Islet of Langerhans (tissue), 1 donor: ENCODE measurements at regions not wholly inside any gene's neighbourhood (a gene's known extent, or its start where the extent isn't known, plus 50 kb on each side); places are given as distances from the start of the nearest gene placed in this dataset.
A peak's percentile ranks its signal among the peaks of the same experiment; 100 is the strongest.
"Not testable (repeated sequence)": the region's sequence is repeated elsewhere in the genome, so short reads cannot be mapped to it uniquely, and the experiment has no call there.

Experiments used
- FAIRE-seq: peaks from one replicate; lab custom pipeline; 2011; peaks lifted over from hg19 to GRCh38; lab: Jason Lieb, UNC

DNA sequence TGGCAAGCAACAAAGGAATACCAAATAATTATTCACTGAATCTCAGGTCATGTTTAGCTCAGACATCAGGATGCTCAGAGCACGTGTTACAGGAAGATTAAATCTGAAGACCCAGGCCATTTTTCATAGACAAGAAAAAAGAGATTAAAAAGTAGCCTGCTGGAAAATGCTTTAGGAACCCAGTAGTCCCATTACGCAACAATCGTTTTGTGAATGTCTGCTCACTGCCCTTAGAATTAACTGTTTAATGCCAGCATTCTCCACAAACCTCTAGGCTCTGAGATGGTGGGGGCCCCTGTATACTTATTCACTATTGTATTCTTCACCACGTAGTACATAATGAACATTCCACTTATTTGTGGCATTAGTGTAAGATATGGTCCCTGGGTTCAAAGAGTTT is 154.6 kb upstream of the NYAP2 start:
- no peak for FAIRE-seq

DNA sequence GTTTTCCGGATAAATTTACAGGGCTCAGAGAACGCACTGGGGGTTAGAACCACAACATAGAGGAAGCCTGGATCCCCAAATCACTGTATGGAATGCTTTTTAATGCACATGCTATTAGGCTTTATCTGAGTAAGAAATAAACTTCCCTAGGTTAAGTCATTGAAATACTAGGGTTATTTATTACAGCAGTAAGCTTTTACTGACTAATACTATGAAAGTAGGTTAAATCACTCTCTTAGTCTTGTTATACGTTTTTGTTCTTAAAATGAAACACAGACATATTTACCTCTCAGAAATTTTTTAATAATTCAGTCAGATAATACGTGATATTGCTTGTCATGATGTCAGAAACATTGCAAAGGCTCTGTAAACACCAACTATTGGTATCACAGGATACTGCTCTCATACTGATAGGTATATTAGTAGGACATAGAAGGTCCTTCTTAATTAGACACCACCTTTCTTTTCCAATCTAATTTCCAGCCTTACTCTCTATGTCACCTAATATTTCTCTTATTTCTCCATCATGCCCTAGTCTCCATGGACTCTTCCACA is 162.7 kb upstream of the NYAP2 start:
- no peak for FAIRE-seq

DNA sequence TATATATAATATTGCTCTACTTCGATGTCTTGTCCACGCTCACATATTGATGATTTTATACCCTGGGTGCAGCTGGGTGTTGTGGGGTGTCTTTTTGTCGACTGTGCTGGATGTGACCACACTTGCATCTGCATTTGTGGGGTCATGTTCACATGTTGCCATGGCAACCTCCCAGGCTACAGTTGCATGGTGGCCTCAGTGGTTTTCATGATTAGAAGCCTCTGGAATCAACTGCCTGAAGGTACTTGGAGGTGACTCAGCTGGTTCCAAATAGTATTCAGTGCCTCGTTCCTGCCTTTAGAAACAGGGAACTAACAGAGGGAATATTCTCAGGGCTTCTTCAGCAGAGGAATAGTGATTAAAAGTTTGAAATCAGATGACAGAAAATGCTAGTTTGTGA is 166.3 kb upstream of the NYAP2 start:
- FAIRE-seq: no peak

DNA sequence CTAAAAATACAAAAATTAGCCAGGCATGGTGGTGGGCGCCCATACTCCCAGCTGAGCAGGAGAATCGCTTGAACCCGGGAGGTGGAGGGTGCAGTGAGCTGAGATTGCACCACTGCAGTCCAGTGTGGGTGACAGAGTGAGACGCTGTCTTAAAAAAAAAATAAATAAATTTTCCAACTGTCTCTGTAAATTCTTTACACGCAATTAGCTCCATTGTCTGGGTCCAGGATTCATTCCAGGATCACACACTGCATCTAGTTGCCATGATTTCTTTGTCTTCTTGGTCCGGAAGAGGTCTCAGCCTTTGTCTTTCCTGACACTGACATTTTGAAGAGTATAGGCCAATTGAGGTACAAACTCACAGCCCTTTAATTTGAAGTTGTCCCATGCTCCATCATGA is 167.6 kb upstream of the NYAP2 start:
- no peak for FAIRE-seq

DNA sequence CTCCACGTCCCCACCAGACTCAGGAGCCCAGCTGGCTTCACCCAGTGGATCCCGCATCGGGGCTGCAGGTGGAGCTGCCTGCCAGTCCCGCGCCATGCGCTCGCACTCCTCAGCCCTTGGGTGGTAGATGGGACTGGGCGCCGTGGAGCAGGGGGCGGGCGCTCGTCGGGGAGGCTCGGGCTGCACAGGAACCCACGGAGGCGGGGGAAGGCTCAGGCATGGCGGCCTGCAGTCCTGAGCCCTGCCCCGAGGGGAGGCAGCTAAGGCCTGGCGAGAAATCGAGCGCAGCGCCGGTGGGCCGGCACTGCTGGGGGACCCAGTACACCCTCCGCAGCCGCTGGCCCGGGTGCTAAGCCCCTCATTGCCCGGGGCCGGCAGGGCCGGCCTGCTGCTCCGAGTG is 170.2 kb upstream of the NYAP2 start:
- FAIRE-seq: not testable (repeated sequence)

DNA sequence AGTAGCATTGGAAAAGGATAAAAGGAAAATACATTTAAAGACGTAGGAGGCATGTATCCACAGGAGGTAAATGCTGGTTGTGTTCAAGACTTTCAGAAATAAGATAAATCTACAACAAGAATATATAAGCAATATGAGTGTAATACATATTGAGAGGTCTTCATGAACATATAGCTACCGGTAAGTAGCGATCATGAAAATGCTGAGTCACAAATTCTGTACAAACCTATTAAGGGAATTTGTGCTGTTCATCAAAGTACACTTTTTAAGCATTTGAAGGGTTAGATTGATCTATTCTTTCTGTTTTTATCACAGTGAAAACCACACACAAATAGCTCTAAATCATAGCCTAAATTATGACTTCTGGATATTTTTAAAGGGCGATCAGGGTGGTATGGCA is 173.1 kb upstream of the NYAP2 start:
- no peak for FAIRE-seq

DNA sequence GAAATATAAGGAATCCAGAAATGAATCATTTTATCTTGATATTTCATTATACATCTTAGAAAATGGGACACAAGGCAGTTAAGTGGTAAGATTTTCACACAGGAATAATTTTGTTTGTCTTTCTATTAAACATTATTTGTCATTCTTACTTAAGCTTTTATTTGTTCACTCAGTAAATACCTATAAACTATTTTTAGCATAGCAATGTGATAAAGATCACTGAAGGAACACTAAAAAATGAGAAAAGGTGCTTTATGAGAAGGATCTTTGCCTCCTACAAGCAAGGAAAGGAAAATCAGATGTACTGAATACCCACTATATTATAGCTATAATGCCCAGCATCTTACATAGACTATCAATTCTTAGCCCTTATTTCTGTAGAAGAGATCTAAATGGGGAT is 176.2 kb upstream of the NYAP2 start:
- no peak for FAIRE-seq

DNA sequence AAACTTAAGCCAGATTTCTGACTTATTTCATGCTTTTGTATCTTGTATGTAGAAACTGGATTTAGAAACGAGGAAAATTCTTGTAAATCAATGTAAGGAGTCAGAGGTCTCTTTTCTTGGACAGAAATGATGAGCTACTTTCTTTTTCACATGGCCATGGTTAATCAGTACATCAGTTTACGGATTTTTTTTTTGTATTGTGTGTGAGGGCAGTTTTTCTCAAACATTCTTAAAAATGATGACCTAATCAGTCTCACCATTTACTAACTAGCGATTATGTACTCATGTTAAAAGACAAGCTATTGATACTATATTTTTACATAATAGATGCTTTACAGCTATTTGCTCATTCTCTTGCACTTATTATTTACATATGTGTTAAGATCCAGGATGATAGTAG is 165.2 kb upstream of the DOCK10 start:
- FAIRE-seq: no peak

DNA sequence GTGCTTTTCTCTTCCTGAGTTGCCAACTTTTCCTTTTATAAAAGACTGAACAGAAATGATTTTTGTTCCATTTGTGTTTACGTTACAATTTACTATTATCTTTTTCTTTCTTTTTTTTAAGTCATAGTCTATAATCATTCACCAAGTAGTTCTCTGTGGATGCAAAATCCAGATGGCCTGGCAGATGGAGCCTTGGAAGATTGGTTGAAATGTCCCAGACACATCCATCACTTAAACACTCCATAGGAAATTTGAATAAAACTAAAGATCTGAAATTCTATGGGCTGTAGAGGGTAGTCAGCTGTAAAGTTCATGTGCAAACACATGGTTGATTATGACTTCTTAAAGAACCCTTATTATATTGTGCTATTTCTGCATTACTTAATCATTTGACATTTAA is 164.8 kb upstream of the DOCK10 start:
- no peak for FAIRE-seq

DNA sequence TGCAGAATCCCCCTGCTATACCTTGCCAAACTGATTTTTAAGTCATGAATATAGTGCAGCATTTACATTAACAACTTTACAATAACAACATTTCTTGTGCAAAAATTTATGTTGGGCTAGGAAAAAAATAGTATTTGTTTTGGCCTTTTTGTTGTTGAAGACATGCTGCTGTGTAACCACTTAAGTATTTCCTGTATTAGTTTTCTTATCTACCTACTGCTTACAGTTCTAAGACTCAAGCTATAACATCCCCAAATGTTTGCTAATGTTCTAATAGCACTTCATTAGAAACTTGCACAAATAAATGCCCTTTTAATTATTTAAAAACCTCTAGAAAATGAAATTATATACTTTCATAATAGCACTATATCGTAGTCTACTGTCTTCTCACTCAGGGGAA is 154.3 kb upstream of the DOCK10 start:
- no peak for FAIRE-seq

DNA sequence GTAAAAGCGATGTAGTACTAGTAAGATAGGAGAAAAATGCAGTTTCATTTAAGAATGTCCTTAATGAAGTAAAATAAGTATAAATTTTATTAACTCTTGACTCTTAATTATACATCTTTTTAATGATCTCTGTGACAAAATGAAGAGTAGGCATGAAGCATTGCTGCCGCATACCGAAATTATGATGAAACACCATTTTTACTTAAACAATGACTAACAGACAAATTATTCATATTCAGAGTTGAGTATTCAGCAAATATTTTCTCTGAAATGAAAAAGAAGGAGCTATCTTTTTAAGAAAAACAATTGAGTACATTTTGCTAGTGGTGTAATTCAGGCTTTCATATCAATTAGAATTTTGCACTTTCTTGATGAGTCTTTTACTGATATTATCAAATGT is 150.6 kb upstream of the DOCK10 start:
- FAIRE-seq: no peak

DNA sequence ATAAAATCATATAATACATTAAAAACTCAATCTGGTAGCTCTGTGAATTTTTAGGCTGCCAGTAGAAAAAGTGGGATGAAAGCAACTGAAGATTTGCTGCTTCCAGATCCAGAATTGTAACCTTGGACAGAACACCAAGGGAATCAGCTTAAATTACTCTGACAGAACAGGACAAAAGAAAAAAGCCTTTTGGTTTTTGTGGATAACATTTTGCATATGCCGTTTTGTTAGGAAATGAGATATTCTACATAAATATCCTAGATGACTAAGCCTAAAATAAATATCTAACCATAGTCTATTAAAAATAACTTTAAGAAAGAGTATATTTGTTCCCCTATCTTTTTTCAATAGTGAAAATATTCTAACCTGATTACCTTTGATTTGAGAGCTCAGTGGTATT is 148.7 kb upstream of the DOCK10 start:
- no peak for FAIRE-seq

DNA sequence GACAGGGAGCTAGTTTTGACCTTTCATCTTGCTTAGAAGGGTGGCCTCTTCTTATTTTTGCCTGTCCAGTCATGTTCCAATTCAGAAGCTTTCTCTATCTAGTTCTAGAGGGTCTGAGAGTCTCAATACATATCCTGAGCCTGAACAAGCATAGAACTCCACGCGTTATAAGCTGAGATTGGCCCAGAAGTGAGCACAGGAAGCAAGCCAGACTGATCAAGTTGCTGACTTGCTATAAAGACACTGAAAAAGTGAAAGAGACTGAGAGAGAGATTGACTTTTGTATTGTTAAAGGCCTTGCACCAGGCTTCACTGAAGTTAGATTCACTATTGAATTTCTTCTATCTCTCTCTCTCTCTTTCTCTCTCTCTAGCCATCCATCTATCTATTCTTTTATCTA is 142.7 kb upstream of the DOCK10 start:
- no peak for FAIRE-seq

DNA sequence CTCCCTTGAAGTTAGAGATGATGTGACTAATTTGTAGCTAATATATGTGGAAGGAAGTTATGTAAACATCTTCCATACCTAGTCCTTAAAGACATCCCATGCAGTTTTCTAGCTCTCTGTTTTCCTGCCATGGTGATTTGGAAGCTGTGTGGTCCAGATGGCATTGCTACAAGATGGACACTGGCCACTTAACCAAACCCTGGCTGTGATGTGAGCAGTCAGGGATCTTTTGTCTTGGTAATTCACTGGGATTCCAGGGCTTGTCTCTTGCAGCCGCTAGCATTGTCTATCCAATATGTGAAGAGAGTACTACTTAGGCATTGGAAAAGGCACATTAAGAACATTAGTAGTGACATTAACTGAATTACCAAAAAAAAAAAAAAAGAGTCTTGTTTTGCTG is 139.9 kb upstream of the DOCK10 start:
- FAIRE-seq: no peak

DNA sequence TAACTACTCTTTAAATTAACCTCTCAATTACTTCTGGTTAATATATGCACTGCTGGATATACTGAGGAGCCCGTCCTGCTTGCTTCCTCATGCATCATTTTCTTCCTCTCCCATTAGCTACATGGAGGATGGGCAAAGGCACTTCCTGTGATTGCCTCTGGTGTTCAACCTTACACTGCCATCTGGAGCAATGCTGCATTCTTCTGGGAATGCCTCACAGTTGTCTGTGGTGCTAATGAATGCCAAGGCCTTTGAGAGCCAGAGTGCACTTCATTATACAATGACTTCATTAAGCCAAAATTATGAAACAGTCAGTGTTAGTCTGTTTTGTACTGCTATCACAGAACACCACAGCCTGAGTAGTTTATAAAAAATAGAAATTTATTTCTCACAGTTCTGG is 134.8 kb upstream of the DOCK10 start:
- no peak for FAIRE-seq

DNA sequence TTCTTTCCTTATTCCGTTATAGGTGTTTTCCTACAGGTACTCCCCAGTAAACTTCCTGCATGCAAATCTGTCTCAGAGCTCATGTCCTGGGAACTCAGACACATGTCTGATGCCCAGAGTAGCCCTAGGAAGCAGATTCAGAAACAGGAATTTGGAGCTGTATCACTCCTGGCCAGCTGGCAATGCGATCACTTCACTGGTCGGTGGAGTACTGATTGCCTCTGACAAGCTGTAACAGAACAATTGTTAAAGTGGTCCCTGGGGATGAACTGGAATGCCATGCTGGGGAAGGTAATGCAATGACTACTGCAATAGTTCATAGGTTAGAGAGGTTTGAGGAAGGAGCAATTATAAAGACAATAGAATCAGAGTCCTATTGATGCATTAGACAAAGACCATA is 131.6 kb upstream of the DOCK10 start:
- FAIRE-seq: no peak

DNA sequence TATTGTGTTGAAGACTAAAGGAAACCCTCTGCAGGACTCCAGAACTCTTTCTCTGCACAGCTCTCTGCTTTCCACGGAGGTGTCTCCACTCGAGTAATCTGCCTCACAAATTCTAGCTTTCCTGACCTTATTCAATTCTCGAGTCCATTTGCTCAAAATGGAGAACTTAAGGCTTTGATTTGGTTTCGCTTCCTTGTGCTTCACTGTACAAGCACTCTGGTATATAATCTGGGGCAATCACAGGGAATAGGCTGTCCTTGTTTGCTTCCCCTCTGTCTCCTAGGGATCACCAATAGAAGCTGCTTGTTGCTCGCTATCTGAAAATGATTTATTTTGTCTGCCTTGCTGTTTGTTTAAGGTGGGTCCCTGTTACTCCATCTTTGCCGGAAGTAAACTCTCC is 129.1 kb upstream of the DOCK10 start:
- no peak for FAIRE-seq

DNA sequence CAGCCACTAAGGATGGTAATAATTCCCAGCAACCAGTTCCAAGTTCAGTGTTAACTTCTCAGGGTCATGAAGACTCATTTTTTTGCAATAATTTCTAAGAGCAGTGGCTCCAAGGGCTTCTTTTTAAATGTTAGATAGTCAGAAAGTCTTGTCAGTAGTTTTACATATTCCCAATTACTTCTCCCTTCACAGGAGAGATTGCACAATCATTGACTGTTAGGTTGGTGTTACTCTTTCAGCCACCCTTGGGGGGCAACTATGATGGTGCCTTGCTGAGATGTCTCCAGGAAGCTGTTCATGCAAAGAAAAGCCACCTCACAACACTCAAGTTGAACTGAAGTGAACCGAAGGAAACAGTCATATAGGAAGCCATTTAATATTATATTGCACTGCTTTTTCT is 127.9 kb upstream of the DOCK10 start:
- FAIRE-seq: no peak

DNA sequence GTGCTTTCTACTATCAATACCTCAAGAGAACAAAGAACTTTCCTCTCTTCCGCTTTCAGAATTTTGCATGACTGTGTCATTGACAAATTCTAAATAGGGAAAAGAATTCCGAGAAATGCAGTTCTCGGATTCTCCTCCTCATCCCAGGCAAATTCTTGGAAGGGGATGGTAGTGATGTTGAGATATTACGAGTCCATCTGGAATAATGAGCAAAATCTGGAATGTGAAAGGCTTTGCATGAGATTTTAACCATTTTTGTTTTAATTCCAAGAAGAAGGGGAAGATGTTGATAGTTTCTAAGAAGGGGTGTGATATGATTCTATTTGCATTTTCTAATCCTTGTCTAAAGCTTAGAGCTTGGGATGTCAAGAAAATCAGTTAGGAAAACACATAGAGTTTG is 127.1 kb upstream of the DOCK10 start:
- no peak for FAIRE-seq

DNA sequence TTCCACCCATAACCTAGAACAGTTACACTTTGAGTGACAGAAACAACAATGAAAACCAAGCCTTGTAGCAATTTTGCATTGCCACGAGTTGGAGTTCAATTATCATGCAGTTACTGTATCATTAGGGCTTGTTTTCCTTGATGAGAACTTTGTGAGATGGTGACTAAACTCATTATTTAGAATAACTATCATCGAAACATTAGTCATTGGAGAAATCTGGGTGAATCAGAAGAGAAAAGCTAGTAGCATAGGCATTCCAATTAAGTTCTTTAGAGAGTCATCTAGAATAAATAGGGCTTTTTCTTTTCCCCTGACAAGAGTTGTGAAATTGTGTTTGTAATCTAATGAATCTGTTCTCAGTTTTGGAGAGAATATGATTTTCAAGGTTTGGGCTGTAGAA is 122.8 kb upstream of the DOCK10 start:
- FAIRE-seq: no peak

DNA sequence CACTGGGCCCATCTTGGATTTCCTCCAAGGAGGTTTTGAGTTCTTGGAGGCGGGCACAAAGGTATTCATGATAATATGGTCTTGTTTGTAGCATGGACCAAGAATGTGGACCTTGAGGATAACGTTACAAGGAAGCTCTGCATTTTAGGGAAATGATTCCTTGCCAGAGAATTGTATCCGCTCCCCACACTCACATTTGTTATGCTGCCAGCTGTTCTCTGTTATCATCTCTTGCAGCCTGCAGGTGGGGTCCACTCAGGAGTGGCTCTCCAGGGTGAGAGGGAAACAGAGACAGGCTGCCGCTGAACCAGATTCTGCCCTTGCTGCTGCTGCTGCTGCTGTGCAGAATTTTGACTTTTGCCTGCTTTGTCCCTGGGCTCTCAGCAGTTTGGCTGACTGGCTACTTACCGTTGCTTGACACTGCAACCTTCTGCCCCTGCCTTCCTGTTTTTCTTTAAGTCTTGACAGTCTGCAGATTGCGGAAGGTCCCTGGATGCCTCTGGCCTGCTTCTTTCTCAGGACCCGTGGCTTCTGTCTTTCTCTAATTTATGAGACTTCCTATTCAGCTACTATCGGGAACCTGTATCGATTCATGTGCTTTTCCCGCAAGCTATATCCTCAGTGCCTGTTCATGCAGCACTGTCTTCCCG is 122.3 kb upstream of the DOCK10 start:
- FAIRE-seq: no peak

DNA sequence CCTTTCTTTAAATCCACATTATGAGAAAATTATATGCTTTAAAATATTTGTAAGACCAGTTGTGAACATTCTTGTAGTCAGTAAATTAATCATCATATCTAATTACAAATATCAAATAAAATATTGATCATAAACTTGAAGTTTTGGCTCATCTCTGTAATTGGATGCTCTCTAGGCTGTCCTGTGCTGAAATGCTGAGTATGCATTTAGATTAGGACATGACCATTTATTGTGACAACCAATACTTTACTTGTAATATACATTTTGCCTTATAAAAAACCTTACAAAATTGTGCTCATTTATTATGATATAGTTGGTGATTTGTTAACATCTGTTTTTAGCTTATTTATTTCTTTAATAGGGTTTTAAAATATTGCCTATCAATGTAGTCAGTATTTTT is 116.1 kb upstream of the DOCK10 start:
- FAIRE-seq: peak; percentile 17

DNA sequence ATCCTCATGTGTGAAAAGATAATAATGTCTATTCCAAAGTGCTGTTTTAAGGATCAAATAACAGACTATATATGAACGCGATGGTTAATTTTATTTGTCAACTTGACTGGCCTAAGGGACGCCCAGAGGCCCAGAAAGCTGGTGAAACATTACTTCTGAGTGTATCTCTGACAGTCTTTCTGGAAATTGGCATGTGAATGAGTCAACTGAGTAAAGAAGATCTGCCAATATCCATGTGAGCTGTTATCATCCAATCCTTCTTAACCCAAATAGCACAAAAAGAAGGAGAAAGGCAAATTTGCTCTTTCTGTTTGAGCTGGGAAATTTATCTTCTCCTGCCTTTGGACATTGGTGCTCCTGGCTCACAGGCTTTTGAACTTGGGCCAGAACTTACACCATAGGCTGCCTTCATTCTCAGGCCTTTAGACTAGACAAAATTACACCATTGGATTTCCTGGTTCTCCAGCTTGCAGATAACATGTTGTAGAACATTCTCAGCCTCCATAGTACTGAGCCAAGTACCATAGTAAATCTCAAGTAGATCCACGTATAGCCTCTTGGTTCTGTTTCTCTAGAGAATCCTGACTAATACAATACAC is 114.7 kb upstream of the DOCK10 start:
- peak; percentile 24 for FAIRE-seq

DNA sequence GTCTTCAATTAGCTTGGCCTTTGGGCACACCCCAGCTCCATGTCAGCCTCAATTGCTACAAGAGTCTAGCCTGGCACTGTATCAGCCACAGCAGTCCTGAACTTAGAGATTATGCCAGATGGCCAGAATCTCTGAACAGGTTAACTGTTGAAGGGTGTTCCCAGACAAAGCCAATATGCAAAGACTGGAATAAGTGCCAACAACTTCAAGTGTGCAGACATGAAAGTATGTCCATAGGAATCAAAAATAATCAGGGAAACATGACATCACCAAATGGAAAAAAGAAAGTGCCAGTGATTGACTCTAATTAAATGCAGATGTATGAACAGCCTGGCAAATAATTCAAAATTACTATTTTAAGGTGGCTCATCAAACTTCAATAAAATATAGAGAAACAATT is 98.5 kb upstream of the DOCK10 start:
- FAIRE-seq: no peak
